Tibial artery (tissue), 4 donors: ENCODE measurements at regions not wholly inside any gene's neighbourhood (a gene's known extent, or its start where the extent isn't known, plus 50 kb on each side); places are given as distances from the start of the nearest gene placed in this dataset.

ENCODE experiments used
- DNase-seq, 2 donors: peaks; one replicate each; pipeline ENCODE4 v3.0.0-alpha.2; 2019
- H3K27ac ChIP-seq, 2 donors: fragments of 200-600 bp; sonication (generic) in 1 of 2; 1 replicate in 1 of 2; 2 replicates in 1 of 2; pipeline ENCODE4 v1.5.1; 2018 to 2019; ENCODE audit warnings: mild to moderate bottlenecking in 1 of 2
- H3K27me3 ChIP-seq, 2 donors: fragments of 200-600 bp; sonication (generic) in 1 of 2; one replicate each; pipeline versions ENCODE4 v1.5.1 to v1.6.0; 2016 to 2019
- H3K36me3 ChIP-seq, 3 donors: fragments of 200-600 bp; sonication (generic) in 2 of 3; one replicate each; pipeline ENCODE4 v1.5.1; 2016 to 2019; ENCODE audit warnings: mild to moderate bottlenecking in 2 of 3
- H3K4me1 ChIP-seq, 4 donors: fragments of 200-600 bp; sonication (generic) in 2 of 4; 1 replicate in 3 of 4; 2 replicates in 1 of 4; pipeline ENCODE4 v1.5.1; 2016 to 2019
- H3K4me3 ChIP-seq, 2 donors: fragments of 200-600 bp; sonication (generic) in 1 of 2; 1 replicate in 1 of 2; 2 replicates in 1 of 2; pipeline ENCODE4 v1.5.1; 2018 to 2019; ENCODE audit warnings: mild to moderate bottlenecking in 2 of 2
- H3K9me3 ChIP-seq, 3 donors: fragments of 200-600 bp; sonication (generic) in 1 of 3; one replicate each; pipeline ENCODE4 v1.5.1; 2016 to 2019
- CTCF ChIP-seq, 2 experiments: fragments of 200-600 bp in 1 of 2; fragments of 450-650 bp in 1 of 2; IDR thresholded peaks; one replicate each; pipeline ENCODE4 v1.5.1; 2017 to 2019; ENCODE audit warnings: antibody characterized with exemption in 2 of 2, mild to moderate bottlenecking in 1 of 2, moderate library complexity in 1 of 2
- intact Hi-C: fragments of 100-400 bp; cut with DNase I; formaldehyde crosslinking; loops from one replicate; pipeline ENCODE4 v1.15.0; 2023; ENCODE audit warnings: low total_unique reads

GRCh38 chr3:146781059-146781458, 175.9 kb upstream of the PLSCR5 start:
- no peaks in the 10 kb centered on the region for H3K9me3 ChIP-seq
- intact Hi-C loops = no loop called here
- H3K27me3 ChIP-seq = no peaks in the 10 kb centered on the region
- no peak for DNase-seq
- TF ChIP-seq CTCF (IDR thresholded peaks at IDR 0.05) = no peak
- no peak overlapping the region for H3K27ac ChIP-seq
- H3K4me1 ChIP-seq = peaks cover 0 to 18% (median 3%) of the 10 kb centered on the region in 4 donors
- H3K36me3 ChIP-seq = no peaks in the 10 kb centered on the region
- H3K4me3 ChIP-seq = no peak overlapping the region

DNA sequence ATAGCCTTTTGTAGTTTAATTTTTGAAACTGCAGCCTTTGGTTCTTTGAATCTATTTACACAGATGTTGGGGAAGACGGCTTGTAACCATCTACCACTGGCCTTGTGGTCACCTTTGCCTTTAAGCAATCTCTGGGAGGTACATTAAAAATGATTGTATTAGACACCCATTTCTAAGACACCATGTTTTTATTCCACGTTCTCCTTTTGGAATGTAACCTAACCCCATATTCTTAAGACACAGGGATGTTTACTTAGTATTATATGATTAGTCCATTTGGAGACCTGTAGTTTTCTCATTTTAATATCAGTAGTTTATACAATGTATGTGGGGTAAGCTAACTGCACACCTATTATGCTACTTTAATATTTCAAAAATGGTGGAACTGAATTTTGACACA, 175.1 kb upstream of the PLSCR5 start:
- Histone ChIP-seq H3K4me1 (peaks cover 0 to 18% (median 3%) of the 10 kb centered on the region in 4 donors), H3K36me3 (no peaks in the 10 kb centered on the region), H3K9me3 (no peaks in the 10 kb centered on the region), H3K4me3 (no peak overlapping the region), H3K27me3 (no peaks in the 10 kb centered on the region), H3K27ac (no peak overlapping the region)
- no peak for TF ChIP-seq CTCF (IDR thresholded peaks at IDR 0.05)
- intact Hi-C loops = no loop called here
- DNase-seq = no peak

DNA sequence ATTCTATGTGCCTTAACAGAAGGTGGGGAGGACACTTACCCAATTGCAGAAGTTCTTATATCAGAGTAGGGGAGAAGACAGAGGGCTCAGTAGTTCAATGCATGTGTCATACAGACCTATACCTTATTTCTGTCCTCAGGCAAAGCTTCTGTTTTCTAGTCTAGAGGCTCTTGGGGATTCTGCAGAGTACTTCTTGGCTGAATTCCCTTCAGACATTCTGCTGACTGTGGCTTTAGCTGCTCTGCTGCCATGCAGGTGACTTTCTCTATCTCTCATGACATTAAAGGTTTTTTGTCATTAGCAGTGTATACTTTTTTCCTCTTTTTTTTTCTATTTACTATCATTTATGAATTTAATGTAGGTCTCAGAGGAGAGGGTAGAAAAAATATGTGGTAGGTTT, 172.8 kb upstream of the PLSCR5 start:
- TF ChIP-seq CTCF (IDR thresholded peaks at IDR 0.05) = no peak
- peaks cover 0 to 18% (median 3%) of the 10 kb centered on the region in 4 donors for H3K4me1 ChIP-seq
- H3K4me3 ChIP-seq = no peak overlapping the region
- H3K36me3 ChIP-seq = no peaks in the 10 kb centered on the region
- H3K27ac ChIP-seq = no peak overlapping the region
- DNase-seq = no peak
- H3K27me3 ChIP-seq = no peaks in the 10 kb centered on the region
- no peaks in the 10 kb centered on the region for H3K9me3 ChIP-seq
- intact Hi-C loops = no loop called here

GRCh38 chr3:146772211-146772743, 167.1 kb upstream of the PLSCR5 start:
- no peak for TF ChIP-seq CTCF (IDR thresholded peaks at IDR 0.05)
- Histone ChIP-seq H3K27me3 (no peaks in the 10 kb centered on the region), H3K4me1 (no peaks in the 10 kb centered on the region), H3K36me3 (no peaks in the 10 kb centered on the region), H3K9me3 (no peaks in the 10 kb centered on the region), H3K4me3 (no peak overlapping the region), H3K27ac (no peak overlapping the region)
- no peak for DNase-seq
- intact Hi-C loops = no loop called here

- no peak for TF ChIP-seq CTCF (IDR thresholded peaks at IDR 0.05)
- no peak for DNase-seq
- no peaks in the 10 kb centered on the region for H3K4me1 ChIP-seq
- no peaks in the 10 kb centered on the region for H3K27me3 ChIP-seq
- no peaks in the 10 kb centered on the region for H3K36me3 ChIP-seq
- intact Hi-C loops = no loop called here
- H3K4me3 ChIP-seq = no peak overlapping the region
- H3K27ac ChIP-seq = no peak overlapping the region
- no peaks in the 10 kb centered on the region for H3K9me3 ChIP-seq
Observed at GRCh38 chr3:146770881-146771280, 165.7 kb upstream of the PLSCR5 start.

- H3K27ac ChIP-seq = no peak overlapping the region
- no peak for DNase-seq
- H3K36me3 ChIP-seq = no peaks in the 10 kb centered on the region
- H3K27me3 ChIP-seq = no peaks in the 10 kb centered on the region
- no peak overlapping the region for H3K4me3 ChIP-seq
- H3K4me1 ChIP-seq = no peaks in the 10 kb centered on the region
- H3K9me3 ChIP-seq = no peaks in the 10 kb centered on the region
- TF ChIP-seq CTCF (IDR thresholded peaks at IDR 0.05) = no peak
- intact Hi-C loops = no loop called here
Observed at GRCh38 chr3:146770301-146770700, 165.2 kb upstream of the PLSCR5 start.
